A673 (cell line): ENCODE measurements at regions not wholly inside any gene's neighbourhood (a gene's known extent, or its start where the extent isn't known, plus 50 kb on each side); places are given as distances from the start of the nearest gene placed in this dataset.

ENCODE experiments used
- BruUV-seq: library from RNA; stranded (reverse); fragments of 400-500 nt; replicated peaks from 2 replicates; lab custom pipeline; 2021; lab: Mats Ljungman, UMichigan
- CTCF ChIA-PET: fragments of 300-600 bp; sonication (Branson Sonifier 250); formaldehyde crosslinking; loops from one replicate; lab custom pipeline; 2022; ENCODE audit warnings: antibody characterized with exemption; lab: Charles Lee
- POLR2A ChIA-PET: fragments of 300-600 bp; sonication (Branson Sonifier 250); formaldehyde crosslinking; loops from one replicate; lab custom pipeline; 2022; ENCODE audit warnings: antibody characterized with exemption; ENCODE audit not compliant: low non-redundant PET; lab: Charles Lee
- DNase-seq: peaks from one replicate; pipeline ENCODE4 v3.0.0-alpha.2; 2015; ENCODE audit warnings: low spot score
- H3K27ac ChIP-seq: fragments of 200-600 bp; sonication (generic); 2 replicates; pipeline ENCODE4 v1.5.1; 2016; ENCODE audit warnings: mixed run types, low read depth, mild to moderate bottlenecking, mixed read lengths, antibody characterized with exemption, low read length; ENCODE audit not compliant: poor library complexity, severe bottlenecking
- H3K27me3 ChIP-seq: fragments of 200-600 bp; sonication (generic); replicated peaks from 2 replicates; pipeline ENCODE4 v1.6.1; 2017; ENCODE audit warnings: mixed run types, low read depth, mild to moderate bottlenecking, mixed read lengths, antibody characterized with exemption, low read length; ENCODE audit not compliant: insufficient read depth, poor library complexity
- H3K36me3 ChIP-seq: fragments of 200-600 bp; sonication (generic); 2 replicates; pipeline ENCODE4 v1.6.1; 2016; ENCODE audit warnings: mixed run types, mild to moderate bottlenecking, mixed read lengths, antibody characterized with exemption, low read length; ENCODE audit not compliant: insufficient read depth, poor library complexity, severe bottlenecking
- H3K4me1 ChIP-seq: fragments of 200-600 bp; sonication (generic); 2 replicates; pipeline ENCODE4 v1.6.1; 2017; ENCODE audit warnings: mixed run types, mild to moderate bottlenecking, mixed read lengths, antibody characterized with exemption, low read length; ENCODE audit not compliant: insufficient read depth, poor library complexity, severe bottlenecking
- H3K4me3 ChIP-seq: fragments of 200-600 bp; sonication (generic); 2 replicates; pipeline ENCODE4 v1.5.1; 2016; ENCODE audit warnings: low read depth, mixed run types, mild to moderate bottlenecking, mixed read lengths, low read length; ENCODE audit not compliant: poor library complexity, severe bottlenecking
- H3K9me3 ChIP-seq: fragments of 200-600 bp; sonication (generic); 2 replicates; pipeline ENCODE4 v1.6.1; 2016; ENCODE audit warnings: mixed run types, low read depth, mild to moderate bottlenecking, mixed read lengths, antibody characterized with exemption, low read length; ENCODE audit not compliant: poor library complexity, severe bottlenecking
- CTCF ChIP-seq: fragments of 300-800, 200-600 bp; sonication (generic); conservative IDR thresholded peaks from 2 replicates; pipeline ENCODE4 v1.5.1; 2017; ENCODE audit warnings: low read depth, mild to moderate bottlenecking, antibody characterized with exemption, low read length, moderate library complexity, mixed read lengths
- EZH2 ChIP-seq: fragments of 200-600 bp; sonication (generic); IDR thresholded peaks from 2 replicates; pipeline ENCODE4 v1.6.1; 2017; ENCODE audit warnings: borderline replicate concordance, low read depth, mild to moderate bottlenecking, mixed read lengths, antibody characterized with exemption, low read length; ENCODE audit not compliant: poor library complexity, severe bottlenecking
- intact Hi-C: fragments of 100-400 bp; cut with micrococcal nuclease; formaldehyde crosslinking; loops from one replicate; pipeline ENCODE4 v1.10.0; 2022; ENCODE audit not compliant: unreplicated experiment

GRCh38 chr7:42345478-42346299, 108.7 kb upstream of the GLI3 start:
- peaks cover under 1% of the 10 kb centered on the region for H3K4me1 ChIP-seq
- no peaks in the 10 kb centered on the region for H3K9me3 ChIP-seq
- H3K27me3 ChIP-seq: no peaks in the 10 kb centered on the region
- no peak for TF ChIP-seq CTCF
- no peak for TF ChIP-seq EZH2
- H3K27ac ChIP-seq: no peak overlapping the region
- intact Hi-C loops: no loop called here
- H3K4me3 ChIP-seq: no peak overlapping the region
- POLR2A ChIA-PET: no interaction called here
- CTCF ChIA-PET: no interaction called here
- no TSS peak for BruUV-seq
- no peaks in the 10 kb centered on the region for H3K36me3 ChIP-seq
- no peak for DNase-seq

- BruUV-seq: no TSS peak
- CTCF ChIA-PET: no interaction called here
- no peaks in the 10 kb centered on the region for H3K36me3 ChIP-seq
These were observed 107.3 kb upstream of the GLI3 start for GRCh38 chr7:42344198-42344755.

GRCh38 chr7:42342381-42342780, 105.4 kb upstream of the GLI3 start:
- BruUV-seq: no TSS peak
- peaks cover 7% of the 10 kb centered on the region for H3K4me1 ChIP-seq
- no peak for DNase-seq
- CTCF ChIA-PET: no interaction called here
- intact Hi-C loops: no loop called here
- H3K36me3 ChIP-seq: no peaks in the 10 kb centered on the region
- no peak overlapping the region for H3K27ac ChIP-seq
- H3K4me3 ChIP-seq: no peak overlapping the region
- no peaks in the 10 kb centered on the region for H3K9me3 ChIP-seq
- H3K27me3 ChIP-seq: no peaks in the 10 kb centered on the region
- POLR2A ChIA-PET: no interaction called here
- TF ChIP-seq EZH2: no peak
- TF ChIP-seq CTCF: no peak

More at GRCh38 chr7:42344198-42344755, 107.3 kb upstream of the GLI3 start:
- TF ChIP-seq EZH2 (no peak), CTCF (no peak)
- H3K4me3 ChIP-seq: no peak overlapping the region
- H3K9me3 ChIP-seq: no peaks in the 10 kb centered on the region
- no peaks in the 10 kb centered on the region for H3K27me3 ChIP-seq
- H3K27ac ChIP-seq: no peak overlapping the region
- intact Hi-C loops: no loop called here
- no peak for DNase-seq
- no peaks in the 10 kb centered on the region for H3K4me1 ChIP-seq
- POLR2A ChIA-PET: no interaction called here
